ENCODE measurements at regions not wholly inside any gene's neighbourhood (a gene's known extent, or its start where the extent isn't known, plus 50 kb on each side); places are given as distances from the start of the nearest gene placed in this dataset.

DNA sequence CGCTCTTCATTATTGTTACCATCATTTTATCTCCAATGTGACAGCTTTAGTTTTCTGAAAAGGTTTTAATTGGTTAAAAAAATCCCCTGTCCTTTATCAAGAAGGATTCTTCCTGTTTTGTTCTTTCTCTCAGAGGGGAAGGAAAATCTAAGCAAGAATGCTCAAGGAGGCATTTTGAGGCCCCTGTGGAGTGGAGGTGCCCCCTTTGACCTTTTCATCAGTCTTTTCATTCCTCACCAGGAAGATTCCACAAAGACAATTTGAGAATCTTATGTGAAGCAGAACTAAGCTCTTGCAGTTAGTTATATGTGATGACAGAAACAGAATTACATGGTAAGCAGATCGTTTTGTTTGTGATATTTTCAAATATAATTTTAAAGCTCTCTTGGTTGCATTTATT, 489.6 kb downstream of the MAN2A1 start:
- TF ChIP-seq, protein P1, sequence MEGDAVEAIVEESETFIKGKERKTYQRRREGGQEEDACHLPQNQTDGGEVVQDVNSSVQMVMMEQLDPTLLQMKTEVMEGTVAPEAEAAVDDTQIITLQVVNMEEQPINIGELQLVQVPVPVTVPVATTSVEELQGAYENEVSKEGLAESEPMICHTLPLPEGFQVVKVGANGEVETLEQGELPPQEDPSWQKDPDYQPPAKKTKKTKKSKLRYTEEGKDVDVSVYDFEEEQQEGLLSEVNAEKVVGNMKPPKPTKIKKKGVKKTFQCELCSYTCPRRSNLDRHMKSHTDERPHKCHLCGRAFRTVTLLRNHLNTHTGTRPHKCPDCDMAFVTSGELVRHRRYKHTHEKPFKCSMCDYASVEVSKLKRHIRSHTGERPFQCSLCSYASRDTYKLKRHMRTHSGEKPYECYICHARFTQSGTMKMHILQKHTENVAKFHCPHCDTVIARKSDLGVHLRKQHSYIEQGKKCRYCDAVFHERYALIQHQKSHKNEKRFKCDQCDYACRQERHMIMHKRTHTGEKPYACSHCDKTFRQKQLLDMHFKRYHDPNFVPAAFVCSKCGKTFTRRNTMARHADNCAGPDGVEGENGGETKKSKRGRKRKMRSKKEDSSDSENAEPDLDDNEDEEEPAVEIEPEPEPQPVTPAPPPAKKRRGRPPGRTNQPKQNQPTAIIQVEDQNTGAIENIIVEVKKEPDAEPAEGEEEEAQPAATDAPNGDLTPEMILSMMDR (IDR thresholded peaks at IDR 0.05), result no peak
- no peak for TF ChIP-seq POLR2A (IDR thresholded peaks at IDR 0.05)

Measured in testis (tissue), 2 donors.